CD4-positive, alpha-beta T cell (primary cell): ENCODE measurements at regions not wholly inside any gene's neighbourhood (a gene's known extent, or its start where the extent isn't known, plus 50 kb on each side); places are given as distances from the start of the nearest gene placed in this dataset.

Experiments
- ATAC-seq: fragments of 200-7000 bp; cut with Tn5 transposase; one replicate; pipeline ENCODE4 v1.10.0; 2022; ENCODE audit warnings: mild to moderate bottlenecking; ENCODE audit not compliant: poor library complexity
- CTCF ChIA-PET: fragments of 350-600 bp; sonication (Branson Sonifier 250); formaldehyde crosslinking; loops from one replicate; lab custom pipeline; 2021; ENCODE audit warnings: antibody characterized with exemption, inconsistent platforms; lab: Charles Lee
- POLR2A ChIA-PET: fragments of 350-600 bp; sonication (Branson Sonifier 250); formaldehyde crosslinking; loops from one replicate; lab custom pipeline; 2021; ENCODE audit warnings: antibody characterized with exemption, inconsistent platforms; lab: Charles Lee
- DNase-seq, 14 experiments: peaks; one replicate each; pipeline ENCODE4 v3.0.0-alpha.2; 2013 to 2020; ENCODE audit warnings: mixed read lengths in 2 of 14
- H3K27ac ChIP-seq, 2 donors: one replicate each; pipeline versions ENCODE4 v1.5.1 to v1.7.0; 2013; ENCODE audit warnings: low read length in 2 of 2, low read depth in 1 of 2, mild to moderate bottlenecking in 1 of 2
- H3K27me3 ChIP-seq, 2 experiments: 1 replicate in 1 of 2; 2 replicates in 1 of 2; pipeline versions ENCODE4 v1.6.1 to v1.7.0; 2013; ENCODE audit warnings: low read length in 2 of 2, control low read depth in 1 of 2, mild to moderate bottlenecking in 1 of 2, moderate library complexity in 1 of 2; ENCODE audit not compliant: insufficient read depth in 2 of 2, control insufficient read depth in 1 of 2
- H3K36me3 ChIP-seq: one replicate; pipeline ENCODE4 v1.6.1; 2013; ENCODE audit warnings: low read length, control low read depth; ENCODE audit not compliant: insufficient read depth
- H3K4me1 ChIP-seq: one replicate; pipeline ENCODE4 v1.6.1; 2013; ENCODE audit warnings: low read length, control low read depth; ENCODE audit not compliant: insufficient read depth
- H3K4me3 ChIP-seq: one replicate; pipeline ENCODE4 v1.5.1; 2013; ENCODE audit warnings: mild to moderate bottlenecking, low read length, moderate library complexity
- H3K9me3 ChIP-seq, 2 experiments: 1 replicate in 1 of 2; 2 replicates in 1 of 2; pipeline versions ENCODE4 v1.6.1 to v1.7.0; 2013; ENCODE audit warnings: low read length in 2 of 2, mild to moderate bottlenecking in 2 of 2, control low read depth in 1 of 2, moderate library complexity in 1 of 2; ENCODE audit not compliant: control insufficient read depth in 1 of 2, insufficient read depth in 1 of 2
- H3K27ac Mint-ChIP-seq: one replicate; pipeline ENCODE4 v1.8.0; 2020; ENCODE audit warnings: mixed read lengths
- H3K27me3 Mint-ChIP-seq: one replicate; pipeline ENCODE4 v1.8.0; 2021; ENCODE audit warnings: mixed read lengths
- H3K36me3 Mint-ChIP-seq: one replicate; pipeline ENCODE4 v1.8.0; 2021; ENCODE audit warnings: low read depth, mixed read lengths
- H3K4me1 Mint-ChIP-seq: one replicate; pipeline ENCODE4 v1.8.0; 2021; ENCODE audit warnings: low read depth, mixed read lengths
- H3K4me3 Mint-ChIP-seq: one replicate; pipeline ENCODE4 v1.8.0; 2020; ENCODE audit warnings: mild to moderate bottlenecking, mixed read lengths
- H3K9me3 Mint-ChIP-seq: one replicate; pipeline ENCODE4 v1.8.0; 2020; ENCODE audit warnings: mixed read lengths
- CTCF ChIP-seq: fragments of 200-600 bp; IDR thresholded peaks from one replicate; pipeline ENCODE4 v1.8.0; 2022; ENCODE audit warnings: antibody characterized with exemption, mild to moderate bottlenecking
- intact Hi-C, 2 experiments: fragments of 100-400 bp; cut with DNase I in 1 of 2; cut with micrococcal nuclease in 1 of 2; formaldehyde crosslinking; loops; one replicate each; pipeline versions ENCODE4 v1.15.1 to v1.9.0; 2023 to 2025; cut with DNase I, micrococcal nuclease

- ChIA-PET CTCF (no interaction called here), POLR2A (no interaction called here)
- no peak for DNase-seq
- Mint-ChIP-seq H3K27me3 (no peaks in the 10 kb centered on the region), H3K36me3 (no peaks in the 10 kb centered on the region), H3K9me3 (no peaks in the 10 kb centered on the region), H3K27ac (no peak overlapping the region), H3K4me3 (no peak overlapping the region), H3K4me1 (no peaks in the 10 kb centered on the region)
- Histone ChIP-seq H3K4me3 (no peak overlapping the region), H3K36me3 (no peaks in the 10 kb centered on the region), H3K27me3 (no peaks in the 10 kb centered on the region), H3K27ac (no peak overlapping the region), H3K9me3 (peaks cover 0 to 8% of the 10 kb centered on the region in 2 experiments), H3K4me1 (no peaks in the 10 kb centered on the region)
- intact Hi-C loops: no loop called here
- ATAC-seq: no peak
- no peak for TF ChIP-seq CTCF
Observed at GRCh38 chr4:14452764-14453163, 549.5 kb upstream of the CPEB2 start.

- H3K9me3 Mint-ChIP-seq: no peaks in the 10 kb centered on the region
- intact Hi-C loops: no loop called here
- H3K9me3 ChIP-seq: no peaks in the 10 kb centered on the region
- no peaks in the 10 kb centered on the region for H3K36me3 ChIP-seq
- H3K4me3 ChIP-seq: no peak overlapping the region
- H3K27ac ChIP-seq: no peak overlapping the region
- H3K27me3 Mint-ChIP-seq: no peaks in the 10 kb centered on the region
- no peaks in the 10 kb centered on the region for H3K4me1 ChIP-seq
- H3K36me3 Mint-ChIP-seq: no peaks in the 10 kb centered on the region
- CTCF ChIA-PET: no interaction called here
- no peak for DNase-seq
- H3K4me3 Mint-ChIP-seq: no peak overlapping the region
- ATAC-seq: no peak
- H3K27me3 ChIP-seq: no peaks in the 10 kb centered on the region
- TF ChIP-seq CTCF: no peak
- no peak overlapping the region for H3K27ac Mint-ChIP-seq
- H3K4me1 Mint-ChIP-seq: no peaks in the 10 kb centered on the region
- POLR2A ChIA-PET: no interaction called here
Observed at GRCh38 chr4:14458463-14458862, 543.8 kb upstream of the CPEB2 start.

- DNase-seq (no peak), ATAC-seq (no peak)
- Mint-ChIP-seq H3K36me3 (no peaks in the 10 kb centered on the region), H3K9me3 (no peaks in the 10 kb centered on the region), H3K27ac (no peak overlapping the region), H3K4me3 (no peak overlapping the region), H3K4me1 (no peaks in the 10 kb centered on the region), H3K27me3 (no peaks in the 10 kb centered on the region)
- Histone ChIP-seq H3K9me3 (no peaks in the 10 kb centered on the region), H3K27me3 (no peaks in the 10 kb centered on the region), H3K4me1 (no peaks in the 10 kb centered on the region), H3K4me3 (no peak overlapping the region), H3K27ac (no peak overlapping the region), H3K36me3 (no peaks in the 10 kb centered on the region)
- ChIA-PET POLR2A (no interaction called here), CTCF (no interaction called here)
- intact Hi-C loops: no loop called here
- TF ChIP-seq CTCF: no peak
Observed at GRCh38 chr4:14465057-14465456, 537.2 kb upstream of the CPEB2 start.
